Stomach (tissue), 8 donors: ENCODE measurements at regions not wholly inside any gene's neighbourhood (a gene's known extent, or its start where the extent isn't known, plus 50 kb on each side); places are given as distances from the start of the nearest gene placed in this dataset.
A peak's percentile ranks its signal among the peaks of the same experiment; 100 is the strongest.

Source experiments
- DNase-seq, 2 donors: peaks; one replicate each; pipeline versions ENCODE4 v3.0.0 to v3.0.0-alpha.2; 2013 to 2019
- H3K27ac ChIP-seq, 5 donors: fragments of 200-600 bp in 4 of 5; sonication (generic) in 4 of 5; one replicate each; pipeline ENCODE4 v1.5.1; 2013 to 2019; ENCODE audit warnings: mild to moderate bottlenecking in 1 of 5, moderate library complexity in 1 of 5
- H3K27me3 ChIP-seq, 3 donors: fragments of 200-600 bp; sonication (generic); one replicate each; pipeline ENCODE4 v1.5.1; 2017 to 2019; ENCODE audit warnings: mixed run types in 1 of 3
- H3K36me3 ChIP-seq, 4 donors: fragments of 200-600 bp; sonication (generic); 1 replicate in 3 of 4; 2 replicates in 1 of 4; pipeline ENCODE4 v1.5.1; 2016 to 2019
- H3K4me1 ChIP-seq, 4 donors: fragments of 200-600 bp; sonication (generic); one replicate each; pipeline ENCODE4 v1.5.1; 2016 to 2019
- H3K4me3 ChIP-seq, 4 donors: fragments of 200-600 bp; sonication (generic) in 3 of 4; one replicate each; pipeline ENCODE4 v1.5.1; 2016 to 2019; ENCODE audit warnings: mild to moderate bottlenecking in 1 of 4
- H3K9me3 ChIP-seq, 4 donors: fragments of 200-600 bp; sonication (generic); one replicate each; pipeline ENCODE4 v1.5.1; 2016 to 2019
- CTCF ChIP-seq, 7 experiments: fragments of 450-650 bp in 4 of 7; fragments of 200-600 bp in 3 of 7; sonication (generic) in 3 of 7; IDR thresholded peaks; one replicate each; pipeline ENCODE4 v1.5.1; 2016 to 2019; ENCODE audit warnings: antibody characterized with exemption in 7 of 7, control low read depth in 2 of 7, mild to moderate bottlenecking in 1 of 7
- EP300 ChIP-seq: sonication (generic); formaldehyde crosslinking; IDR thresholded peaks from one replicate; pipeline ENCODE4 v1.6.1; 2017; ENCODE audit warnings: antibody characterized with exemption
- POLR2A ChIP-seq, 4 donors: fragments of 450-650 bp; IDR thresholded peaks; one replicate each; pipeline ENCODE4 v1.6.1; 2016; ENCODE audit warnings: antibody characterized with exemption in 4 of 4, control low read depth in 2 of 4, mild to moderate bottlenecking in 1 of 4, moderate library complexity in 1 of 4
- POLR2AphosphoS5 ChIP-seq, 3 donors: sonication (generic); formaldehyde crosslinking; IDR thresholded peaks; one replicate each; pipeline ENCODE4 v1.6.1; 2016; ENCODE audit warnings: antibody characterized with exemption in 3 of 3
- WGBS, 5 donors: extraction: QIAGEN DNeasy Blood & Tissue Kit in 3 of 5; methylation state at CpG; one replicate each; pipeline versions ENCODE4 v1.1.5 to v1.1.7; 2013 to 2018; 5-methylcytosine and 5-hydroxymethylcytosine counted together
- intact Hi-C: fragments of 100-400 bp; cut with DNase I; formaldehyde crosslinking; loops from one replicate; pipeline ENCODE4 v1.15.1; 2023; ENCODE audit warnings: low total_unique reads
- donor health status: healthy with polysubstance abuse.
- donor health status: Bipolar disorder and iron deficiency.
- donor health status: healthy.

GRCh38 chr6:27582928-27583725 lies 110.2 kb upstream of the ZNF184 start:
- peaks cover 0 to 86% (median 27%) of the 10 kb centered on the region in 3 donors for H3K27me3 ChIP-seq
- intact Hi-C loops: no loop called here

GRCh38 chr6:27579973-27580372 lies 107.1 kb upstream of the ZNF184 start:
- Histone ChIP-seq H3K27ac (no peak overlapping the region), H3K4me1 (no peaks in the 10 kb centered on the region), H3K4me3 (no peak overlapping the region), H3K9me3 (peaks cover 0 to 8% (median 0%) of the 10 kb centered on the region in 4 donors), H3K36me3 (no peaks in the 10 kb centered on the region), H3K27me3 (peaks cover 0 to 86% (median 19%) of the 10 kb centered on the region in 3 donors)
- WGBS, 5 donors: 84 to 92% (median 88%) methylated on average over 2 of the region's 2 CpGs
- DNase-seq: no peak
- intact Hi-C loops: no loop called here
- TF ChIP-seq POLR2A (IDR thresholded peaks at IDR 0.05) (no peak), EP300 (no peak), POLR2AphosphoS5 (IDR thresholded peaks at IDR 0.05) (no peak), CTCF (IDR thresholded peaks at IDR 0.05) (no peak)

More at GRCh38 chr6:27582928-27583725, 110.2 kb upstream of the ZNF184 start:
- Histone ChIP-seq H3K27ac (no peak overlapping the region), H3K36me3 (no peaks in the 10 kb centered on the region), H3K4me3 (no peak overlapping the region), H3K4me1 (no peaks in the 10 kb centered on the region), H3K9me3 (peaks cover 0 to 8% (median 0%) of the 10 kb centered on the region in 4 donors)
- 11 to 22% (median 15%) methylated on average over 29 to 32 of the region's 32 CpGs for WGBS, 5 donors
- TF ChIP-seq POLR2A (IDR thresholded peaks at IDR 0.05): no peak
- no peak for TF ChIP-seq EP300
- no peak for TF ChIP-seq POLR2AphosphoS5 (IDR thresholded peaks at IDR 0.05)
- TF ChIP-seq CTCF (IDR thresholded peaks at IDR 0.05): no peak
- DNase-seq: peak in 1 of 2 donors; percentile 40

- intact Hi-C loops: no loop called here
- H3K36me3 ChIP-seq: no peaks in the 10 kb centered on the region
- WGBS, 5 donors: 43 to 83% (median 70%) methylated on average over 1 of the region's 1 CpG
- no peak for TF ChIP-seq POLR2A (IDR thresholded peaks at IDR 0.05)
- no peak for TF ChIP-seq POLR2AphosphoS5 (IDR thresholded peaks at IDR 0.05)
- TF ChIP-seq CTCF (IDR thresholded peaks at IDR 0.05): no peak
- no peak for TF ChIP-seq EP300
- H3K4me3 ChIP-seq: no peak overlapping the region
- peaks cover 0 to 8% (median 0%) of the 10 kb centered on the region in 4 donors for H3K9me3 ChIP-seq
- no peaks in the 10 kb centered on the region for H3K4me1 ChIP-seq
- H3K27ac ChIP-seq: no peak overlapping the region
- DNase-seq: no peak
- H3K27me3 ChIP-seq: peaks cover 0 to 73% (median 8%) of the 10 kb centered on the region in 3 donors
These were observed 105.0 kb upstream of the ZNF184 start for GRCh38 chr6:27577922-27578321.

- no peak for TF ChIP-seq CTCF (IDR thresholded peaks at IDR 0.05)
- TF ChIP-seq POLR2A (IDR thresholded peaks at IDR 0.05): no peak
- no peak for TF ChIP-seq POLR2AphosphoS5 (IDR thresholded peaks at IDR 0.05)
- TF ChIP-seq EP300: no peak
- Histone ChIP-seq H3K27ac (no peak overlapping the region), H3K36me3 (no peaks in the 10 kb centered on the region), H3K4me3 (no peak overlapping the region), H3K27me3 (peaks cover 0 to 69% (median 2%) of the 10 kb centered on the region in 3 donors), H3K9me3 (no peaks in the 10 kb centered on the region), H3K4me1 (no peaks in the 10 kb centered on the region)
- intact Hi-C loops: no loop called here
- WGBS, 5 donors: 63 to 75% (median 71%) methylated on average over 10 of the region's 10 CpGs
- no peak for DNase-seq
These were observed 102.9 kb upstream of the ZNF184 start for GRCh38 chr6:27575594-27576361.
